ENCODE measurements at regions not wholly inside any gene's neighbourhood (a gene's known extent, or its start where the extent isn't known, plus 50 kb on each side); places are given as distances from the start of the nearest gene placed in this dataset.

DNA sequence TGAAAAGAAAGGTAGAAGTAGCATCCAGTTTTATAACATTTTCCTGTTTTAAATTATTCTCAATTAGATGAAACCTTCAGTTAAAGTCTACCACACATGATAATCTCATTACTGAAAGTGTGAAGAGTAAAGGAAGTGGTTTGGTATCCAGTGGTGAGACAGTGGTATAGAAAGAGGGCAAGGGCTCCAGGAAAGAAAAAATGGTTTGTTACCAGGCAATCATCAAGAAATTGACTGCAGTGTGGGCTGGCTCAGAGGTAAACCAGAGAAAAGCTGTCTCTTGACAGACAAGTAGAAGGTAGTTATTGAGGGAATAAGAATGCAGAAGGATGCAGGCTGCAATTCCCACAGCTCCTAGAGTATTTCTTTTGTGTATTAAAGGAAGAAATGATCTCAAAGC lies 406.2 kb downstream of the TLL1 start:
- H3K4me3 Mint-ChIP-seq: no peak overlapping the region
- H3K36me3 Mint-ChIP-seq (ENCODE audit: low read depth): no peaks in the 10 kb centered on the region
- no peak for DNase-seq (ENCODE audit: low read depth, low spot score)
- no peaks in the 10 kb centered on the region for H3K4me1 Mint-ChIP-seq
- no peak overlapping the region for H3K27ac Mint-ChIP-seq (ENCODE audit: unreplicated experiment)
- H3K9me3 Mint-ChIP-seq: no peaks in the 10 kb centered on the region
- H3K27me3 Mint-ChIP-seq (ENCODE audit: low read depth): no peaks in the 10 kb centered on the region
- TF ChIP-seq, protein P1, sequence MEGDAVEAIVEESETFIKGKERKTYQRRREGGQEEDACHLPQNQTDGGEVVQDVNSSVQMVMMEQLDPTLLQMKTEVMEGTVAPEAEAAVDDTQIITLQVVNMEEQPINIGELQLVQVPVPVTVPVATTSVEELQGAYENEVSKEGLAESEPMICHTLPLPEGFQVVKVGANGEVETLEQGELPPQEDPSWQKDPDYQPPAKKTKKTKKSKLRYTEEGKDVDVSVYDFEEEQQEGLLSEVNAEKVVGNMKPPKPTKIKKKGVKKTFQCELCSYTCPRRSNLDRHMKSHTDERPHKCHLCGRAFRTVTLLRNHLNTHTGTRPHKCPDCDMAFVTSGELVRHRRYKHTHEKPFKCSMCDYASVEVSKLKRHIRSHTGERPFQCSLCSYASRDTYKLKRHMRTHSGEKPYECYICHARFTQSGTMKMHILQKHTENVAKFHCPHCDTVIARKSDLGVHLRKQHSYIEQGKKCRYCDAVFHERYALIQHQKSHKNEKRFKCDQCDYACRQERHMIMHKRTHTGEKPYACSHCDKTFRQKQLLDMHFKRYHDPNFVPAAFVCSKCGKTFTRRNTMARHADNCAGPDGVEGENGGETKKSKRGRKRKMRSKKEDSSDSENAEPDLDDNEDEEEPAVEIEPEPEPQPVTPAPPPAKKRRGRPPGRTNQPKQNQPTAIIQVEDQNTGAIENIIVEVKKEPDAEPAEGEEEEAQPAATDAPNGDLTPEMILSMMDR (conservative IDR thresholded peaks at IDR 0.05): no peak

DNA sequence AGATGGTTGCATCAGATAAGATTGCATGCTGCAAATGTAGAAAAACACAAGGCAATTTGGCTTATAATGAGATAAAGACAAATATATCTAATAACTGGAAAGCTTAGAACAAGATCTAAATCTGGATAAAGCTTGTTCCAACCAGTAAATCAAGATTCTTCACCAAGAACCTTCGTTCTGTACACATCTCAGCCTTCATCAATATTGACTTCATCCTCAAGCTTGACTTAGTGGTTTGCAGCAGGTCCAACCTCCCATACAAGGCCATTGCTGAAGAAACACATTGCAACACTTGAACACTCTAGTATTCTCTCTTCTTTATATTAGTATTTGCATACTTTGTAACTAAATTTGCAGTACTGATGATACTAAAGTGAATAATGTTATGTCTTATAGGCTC lies 407.6 kb downstream of the TLL1 start:
- no peak overlapping the region for H3K27ac Mint-ChIP-seq (ENCODE audit: unreplicated experiment)
- no peaks in the 10 kb centered on the region for H3K27me3 Mint-ChIP-seq (ENCODE audit: low read depth)
- H3K9me3 Mint-ChIP-seq: no peaks in the 10 kb centered on the region
- TF ChIP-seq, protein P1 (conservative IDR thresholded peaks at IDR 0.05): no peak
- H3K4me3 Mint-ChIP-seq: no peak overlapping the region
- no peak for DNase-seq (ENCODE audit: low read depth, low spot score)
- no peaks in the 10 kb centered on the region for H3K4me1 Mint-ChIP-seq
- no peaks in the 10 kb centered on the region for H3K36me3 Mint-ChIP-seq (ENCODE audit: low read depth)

DNA sequence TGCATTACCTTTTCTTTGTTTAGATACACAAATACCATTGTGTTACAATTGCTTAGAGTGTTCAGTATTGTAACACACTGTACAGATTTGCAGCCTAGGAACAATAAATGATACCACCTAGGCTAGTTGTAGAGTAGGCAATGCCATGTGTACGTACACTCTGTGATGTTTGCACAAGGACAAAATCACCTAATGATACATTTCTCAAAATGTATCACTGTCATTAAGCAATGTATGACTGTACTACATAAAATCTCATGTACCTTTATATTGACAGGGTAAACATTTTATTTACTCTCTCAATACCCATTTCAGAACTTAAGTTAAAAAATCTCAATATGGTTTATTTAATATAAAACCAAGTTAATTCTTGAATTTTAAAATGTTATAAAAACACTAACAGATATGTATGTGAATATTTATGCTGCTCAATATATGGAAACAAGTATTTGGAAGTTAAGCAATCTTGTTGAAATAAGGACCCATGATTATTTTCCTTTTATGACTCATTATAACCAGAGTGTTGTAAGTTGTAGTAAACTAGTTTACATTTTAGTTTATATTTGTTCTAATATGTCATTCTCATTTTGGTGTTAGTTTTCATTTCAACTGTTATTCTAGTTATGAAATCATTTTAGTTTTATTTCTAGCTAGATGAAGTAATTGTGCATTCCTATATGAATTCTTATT lies 409.2 kb downstream of the TLL1 start:
- Mint-ChIP-seq H3K36me3 (ENCODE audit: low read depth) (no peaks in the 10 kb centered on the region), H3K9me3 (no peaks in the 10 kb centered on the region), H3K4me1 (no peaks in the 10 kb centered on the region), H3K4me3 (no peak overlapping the region), H3K27me3 (ENCODE audit: low read depth) (no peaks in the 10 kb centered on the region), H3K27ac (ENCODE audit: unreplicated experiment) (no peak overlapping the region)
- DNase-seq (ENCODE audit: low read depth, low spot score): no peak
- TF ChIP-seq, protein P1 (conservative IDR thresholded peaks at IDR 0.05): no peak

DNA sequence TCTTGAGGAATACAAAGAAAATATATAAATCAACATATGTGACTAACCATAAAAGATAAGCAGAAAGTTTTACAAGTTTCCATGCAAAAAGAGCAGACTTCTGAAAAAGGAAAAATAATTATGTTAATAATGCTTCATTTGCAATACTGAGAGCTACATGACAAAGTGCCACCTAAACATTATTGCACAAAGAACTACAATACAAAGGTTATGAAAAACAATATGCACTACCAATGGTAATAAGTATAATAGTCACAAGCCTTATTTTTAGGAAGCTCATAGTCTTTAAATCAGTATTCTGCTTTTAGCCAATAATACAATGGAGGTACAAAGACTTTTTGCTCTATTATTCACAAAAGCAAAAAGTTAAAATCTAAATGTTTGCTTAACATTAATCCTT lies 411.2 kb downstream of the TLL1 start:
- Mint-ChIP-seq H3K4me3 (no peak overlapping the region), H3K27me3 (ENCODE audit: low read depth) (no peaks in the 10 kb centered on the region), H3K9me3 (no peaks in the 10 kb centered on the region), H3K36me3 (ENCODE audit: low read depth) (no peaks in the 10 kb centered on the region), H3K27ac (ENCODE audit: unreplicated experiment) (no peak overlapping the region), H3K4me1 (no peaks in the 10 kb centered on the region)
- TF ChIP-seq, protein P1 (conservative IDR thresholded peaks at IDR 0.05): no peak
- no peak for DNase-seq (ENCODE audit: low read depth, low spot score)

DNA sequence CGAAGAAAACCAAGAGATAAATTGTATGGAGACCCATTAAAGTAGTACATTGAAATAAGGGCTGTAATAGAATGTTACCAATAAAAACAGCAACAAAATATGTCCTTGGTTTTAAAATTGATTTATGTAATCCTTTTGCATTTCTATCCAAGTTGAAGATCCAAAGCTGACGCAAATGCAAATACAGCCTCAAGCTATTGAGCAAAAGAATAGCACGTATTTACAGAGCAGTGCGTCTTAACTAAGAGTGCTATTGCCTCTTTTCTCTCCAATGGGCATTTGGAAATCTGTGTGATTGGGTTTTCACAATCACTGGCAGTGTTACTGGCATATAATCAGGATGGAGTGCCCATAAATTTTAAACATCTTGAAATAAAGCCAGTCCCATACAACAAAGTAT lies 417.4 kb downstream of the TLL1 start:
- Mint-ChIP-seq H3K27ac (ENCODE audit: unreplicated experiment) (no peak overlapping the region), H3K36me3 (ENCODE audit: low read depth) (no peaks in the 10 kb centered on the region), H3K4me3 (no peak overlapping the region), H3K9me3 (no peaks in the 10 kb centered on the region), H3K27me3 (ENCODE audit: low read depth) (no peaks in the 10 kb centered on the region), H3K4me1 (no peaks in the 10 kb centered on the region)
- TF ChIP-seq, protein P1 (conservative IDR thresholded peaks at IDR 0.05): no peak
- no peak for DNase-seq (ENCODE audit: low read depth, low spot score)

Data from neural crest cell (in vitro differentiated cells).